IPS-20b (cell line): ENCODE measurements at regions not wholly inside any gene's neighbourhood (a gene's known extent, or its start where the extent isn't known, plus 50 kb on each side); places are given as distances from the start of the nearest gene placed in this dataset.
"Not testable (repeated sequence)": the region's sequence is repeated elsewhere in the genome, so short reads cannot be mapped to it uniquely, and the experiment has no call there.

Experiments
- H3K27ac ChIP-seq: one replicate; pipeline ENCODE4 v1.5.1; 2013; ENCODE audit warnings: low read length
- H3K27me3 ChIP-seq: 2 replicates; pipeline ENCODE4 v1.6.1; 2013; ENCODE audit warnings: mild to moderate bottlenecking, low read length, inconsistent platforms; ENCODE audit not compliant: insufficient read depth
- H3K36me3 ChIP-seq: 2 replicates; pipeline ENCODE4 v1.6.1; 2013; ENCODE audit warnings: low read depth, mild to moderate bottlenecking, inconsistent platforms, low read length, moderate library complexity; ENCODE audit not compliant: insufficient read depth
- H3K4me1 ChIP-seq: 2 replicates; pipeline ENCODE4 v1.6.1; 2013; ENCODE audit warnings: mild to moderate bottlenecking, control low read depth, inconsistent platforms, low read length, moderate library complexity; ENCODE audit not compliant: insufficient read depth
- H3K4me3 ChIP-seq: 2 replicates; pipeline ENCODE4 v1.5.1; 2013; ENCODE audit warnings: mild to moderate bottlenecking, low read length, inconsistent platforms
- H3K9ac ChIP-seq: 2 replicates; pipeline ENCODE4 v1.6.1; 2013; ENCODE audit warnings: low read depth, mild to moderate bottlenecking, inconsistent platforms, low read length, moderate library complexity
- H3K9me3 ChIP-seq: 2 replicates; pipeline ENCODE4 v1.6.1; 2013; ENCODE audit warnings: mild to moderate bottlenecking, low read depth, low read length, inconsistent platforms; ENCODE audit not compliant: insufficient read depth

- not testable (repeated sequence) for H3K4me1 ChIP-seq, H3K9me3 ChIP-seq, H3K36me3 ChIP-seq, H3K27ac ChIP-seq, H3K9ac ChIP-seq, H3K4me3 ChIP-seq, H3K27me3 ChIP-seq
Observed at GRCh38 chr7:76736091-76736490, 109.0 kb upstream of the POMZP3 start.

- not testable (repeated sequence) for H3K4me1 ChIP-seq, H3K36me3 ChIP-seq, H3K27ac ChIP-seq, H3K9me3 ChIP-seq, H3K4me3 ChIP-seq, H3K27me3 ChIP-seq, H3K9ac ChIP-seq
Observed at GRCh38 chr7:76735668-76736067, 108.6 kb upstream of the POMZP3 start.

DNA sequence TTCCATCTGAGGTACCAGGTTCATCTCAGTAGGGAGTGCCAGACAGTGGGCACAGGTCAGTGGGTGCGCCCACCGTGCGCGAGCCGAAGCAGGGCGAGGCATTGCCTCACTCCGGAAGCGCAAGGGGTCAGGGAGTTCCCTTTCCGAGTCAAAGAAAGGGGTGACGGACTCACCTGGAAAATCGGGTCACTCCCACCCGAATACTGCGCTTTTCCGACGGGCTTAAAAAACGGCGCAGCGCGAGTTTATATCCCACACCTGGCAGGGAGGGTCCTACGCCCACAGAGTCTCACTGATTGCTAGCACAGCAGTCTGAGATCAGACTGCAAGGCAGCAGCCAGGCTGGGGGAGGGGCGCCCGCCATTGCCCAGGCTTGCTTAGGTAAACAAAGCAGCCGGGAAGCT lies 101.5 kb upstream of the POMZP3 start:
- not testable (repeated sequence) for H3K4me1 ChIP-seq, H3K27ac ChIP-seq, H3K9me3 ChIP-seq, H3K4me3 ChIP-seq, H3K36me3 ChIP-seq, H3K27me3 ChIP-seq
- peak overlapping the region; percentile 59; the same call in 1 of the 2 replicates for H3K9ac ChIP-seq

DNA sequence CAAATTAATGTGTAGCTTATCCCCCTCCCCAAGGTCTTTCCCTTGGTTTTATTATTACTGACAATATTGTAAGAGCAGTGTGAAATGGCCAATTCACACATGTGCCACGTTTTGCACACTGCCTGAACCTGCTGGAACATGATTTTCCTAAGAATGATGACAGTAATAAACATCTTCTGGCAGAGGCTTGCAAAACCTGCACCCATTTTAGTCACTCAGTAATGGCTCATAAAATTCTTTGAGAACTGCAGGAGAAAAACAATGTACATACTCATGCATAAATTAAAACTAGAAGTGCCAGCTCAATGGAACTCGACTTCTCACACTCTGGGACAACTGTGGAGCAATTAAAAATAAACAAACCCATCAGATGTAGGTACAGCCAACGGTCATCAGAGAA lies 96.8 kb upstream of the POMZP3 start:
- H3K27ac ChIP-seq, H3K4me1 ChIP-seq, H3K4me3 ChIP-seq, H3K36me3 ChIP-seq, H3K9ac ChIP-seq, H3K27me3 ChIP-seq, H3K9me3 ChIP-seq: not testable (repeated sequence)

GRCh38 chr7:76716551-76716950 lies 89.5 kb upstream of the POMZP3 start:
- not testable (repeated sequence) for H3K27ac ChIP-seq, H3K4me3 ChIP-seq, H3K4me1 ChIP-seq, H3K27me3 ChIP-seq, H3K36me3 ChIP-seq, H3K9ac ChIP-seq, H3K9me3 ChIP-seq

GRCh38 chr7:76712926-76713325 lies 85.8 kb upstream of the POMZP3 start:
- H3K4me3 ChIP-seq, H3K36me3 ChIP-seq, H3K9me3 ChIP-seq, H3K27me3 ChIP-seq, H3K4me1 ChIP-seq, H3K9ac ChIP-seq, H3K27ac ChIP-seq: not testable (repeated sequence)

DNA sequence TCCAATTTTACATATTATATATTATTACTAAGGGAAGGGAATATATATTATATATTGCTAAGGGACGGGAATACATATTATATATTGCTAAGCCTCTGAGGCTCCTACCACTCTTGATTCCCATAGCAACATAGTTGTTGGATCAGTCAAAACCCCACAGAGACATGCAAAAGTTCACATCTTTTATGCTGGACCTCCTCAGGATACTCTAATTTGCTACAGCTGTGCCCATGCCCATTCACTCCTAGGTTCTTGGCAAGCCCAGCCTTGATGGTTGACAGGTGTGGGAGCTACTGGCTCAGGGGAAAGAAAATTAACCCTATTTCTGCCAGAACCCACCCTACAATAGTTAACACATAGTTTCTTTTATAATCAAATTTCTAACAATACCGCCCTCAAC lies 84.6 kb upstream of the POMZP3 start:
- H3K27me3 ChIP-seq, H3K4me1 ChIP-seq, H3K9me3 ChIP-seq, H3K4me3 ChIP-seq, H3K27ac ChIP-seq, H3K9ac ChIP-seq, H3K36me3 ChIP-seq: not testable (repeated sequence)

GRCh38 chr7:76709703-76710102 lies 82.6 kb upstream of the POMZP3 start:
- not testable (repeated sequence) for H3K27ac ChIP-seq, H3K27me3 ChIP-seq, H3K4me1 ChIP-seq, H3K4me3 ChIP-seq, H3K36me3 ChIP-seq, H3K9ac ChIP-seq, H3K9me3 ChIP-seq

DNA sequence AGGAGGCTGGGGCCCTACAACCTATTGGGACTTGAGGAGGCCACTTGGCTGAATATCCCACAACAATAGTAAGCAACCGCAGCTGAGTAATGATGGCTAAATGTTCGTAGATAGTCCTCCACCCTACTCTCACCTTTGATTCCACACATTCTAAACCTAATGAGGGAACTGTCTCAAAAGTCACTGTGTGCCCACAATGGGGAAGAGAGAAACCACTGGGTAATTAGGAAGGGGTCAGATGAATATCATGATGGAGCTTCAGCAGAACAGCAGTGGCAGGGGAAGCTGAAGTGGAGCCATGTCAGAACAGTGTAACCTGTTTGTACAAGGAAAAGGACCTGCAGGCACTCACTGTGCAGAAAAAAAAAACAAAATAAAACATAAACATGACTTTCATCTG lies 81.4 kb upstream of the POMZP3 start:
- not testable (repeated sequence) for H3K4me3 ChIP-seq, H3K27me3 ChIP-seq

DNA sequence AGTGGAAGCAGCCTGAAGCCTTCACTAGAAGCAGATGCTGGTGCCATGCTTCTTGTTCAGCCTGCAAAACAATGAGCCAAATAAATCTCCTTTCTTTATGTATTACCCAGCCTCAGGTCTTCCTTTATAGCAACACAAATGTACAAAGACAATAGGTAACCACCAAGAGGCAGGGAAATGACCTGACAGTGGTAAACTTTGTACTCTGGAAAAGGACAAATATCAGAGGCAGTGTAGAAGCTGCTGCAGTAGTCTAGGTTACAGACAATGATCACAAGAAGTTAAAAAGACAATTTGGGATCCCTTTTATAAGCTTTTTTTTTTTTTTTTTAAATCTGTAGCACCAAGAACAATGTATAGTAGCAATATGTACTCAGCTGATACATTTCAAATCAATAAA lies 76.7 kb upstream of the POMZP3 start:
- H3K36me3 ChIP-seq, H3K9me3 ChIP-seq, H3K4me1 ChIP-seq, H3K9ac ChIP-seq, H3K27ac ChIP-seq, H3K4me3 ChIP-seq, H3K27me3 ChIP-seq: not testable (repeated sequence)

More for the DNA sequence above, 81.4 kb upstream of the POMZP3 start:
- not testable (repeated sequence) for H3K4me1 ChIP-seq, H3K36me3 ChIP-seq, H3K9ac ChIP-seq, H3K9me3 ChIP-seq, H3K27ac ChIP-seq

GRCh38 chr7:76686277-76686676 lies 59.2 kb upstream of the POMZP3 start:
- H3K36me3 ChIP-seq, H3K27me3 ChIP-seq, H3K4me1 ChIP-seq, H3K4me3 ChIP-seq, H3K9me3 ChIP-seq, H3K27ac ChIP-seq, H3K9ac ChIP-seq: not testable (repeated sequence)

- H3K27me3 ChIP-seq, H3K27ac ChIP-seq, H3K9me3 ChIP-seq, H3K9ac ChIP-seq, H3K4me3 ChIP-seq, H3K4me1 ChIP-seq, H3K36me3 ChIP-seq: not testable (repeated sequence)
Observed at GRCh38 chr7:76684737-76685136, 57.7 kb upstream of the POMZP3 start.

DNA sequence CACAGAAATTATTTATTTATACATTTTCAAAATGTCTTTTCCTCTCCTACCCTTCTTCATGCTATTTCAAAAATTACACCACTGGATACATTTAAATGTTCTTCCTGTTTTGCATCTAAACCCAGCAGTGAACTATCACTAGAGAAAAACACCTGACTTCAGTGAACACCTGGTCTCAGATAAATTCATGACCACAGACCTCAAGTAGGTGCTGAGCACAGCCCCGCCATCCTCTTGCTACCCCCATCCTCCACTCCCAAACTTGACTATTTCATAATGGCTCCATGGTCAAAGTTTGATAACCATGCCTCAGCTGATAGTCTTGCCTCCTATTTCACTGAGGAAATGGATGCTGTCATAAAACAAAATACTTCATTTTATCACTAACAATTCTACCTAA lies 56.6 kb upstream of the POMZP3 start:
- H3K9ac ChIP-seq, H3K27ac ChIP-seq, H3K9me3 ChIP-seq, H3K4me3 ChIP-seq, H3K27me3 ChIP-seq, H3K4me1 ChIP-seq, H3K36me3 ChIP-seq: not testable (repeated sequence)
